Gastroesophageal sphincter (tissue), 4 donors: ENCODE measurements at regions not wholly inside any gene's neighbourhood (a gene's known extent, or its start where the extent isn't known, plus 50 kb on each side); places are given as distances from the start of the nearest gene placed in this dataset.
"Not testable (repeated sequence)": the region's sequence is repeated elsewhere in the genome, so short reads cannot be mapped to it uniquely, and the experiment has no call there.

Experiments used
- ATAC-seq: fragments of 150-250 bp; one replicate; pipeline ENCODE4 v1.9.1; 2016; ENCODE audit warnings: mild to moderate bottlenecking, moderate library complexity
- H3K27ac ChIP-seq, 4 donors: fragments of 200-600 bp; sonication (generic) in 3 of 4; 1 replicate in 3 of 4; 2 replicates in 1 of 4; pipeline ENCODE4 v1.5.1; 2016 to 2019
- H3K27me3 ChIP-seq: fragments of 200-600 bp; sonication (generic); one replicate; pipeline ENCODE4 v1.5.1; 2019
- H3K36me3 ChIP-seq, 2 donors: fragments of 200-600 bp; sonication (generic); one replicate each; pipeline ENCODE4 v1.5.1; 2019; ENCODE audit warnings: control low read depth in 1 of 2
- H3K4me1 ChIP-seq, 3 donors: fragments of 200-600 bp; sonication (generic); 1 replicate in 2 of 3; 2 replicates in 1 of 3; pipeline ENCODE4 v1.5.1; 2016 to 2019; ENCODE audit warnings: control low read depth in 2 of 3
- H3K4me3 ChIP-seq, 2 donors: fragments of 200-600 bp; sonication (generic); one replicate each; pipeline ENCODE4 v1.5.1; 2019; ENCODE audit warnings: mild to moderate bottlenecking in 1 of 2, moderate library complexity in 1 of 2
- H3K9me3 ChIP-seq, 3 donors: fragments of 200-600 bp; sonication (generic); one replicate each; pipeline ENCODE4 v1.5.1; 2017 to 2019; ENCODE audit warnings: control low read depth in 2 of 3
- EP300 ChIP-seq: sonication (generic); formaldehyde crosslinking; IDR thresholded peaks from one replicate; pipeline ENCODE4 v1.6.1; 2017; ENCODE audit warnings: antibody characterized with exemption, mild to moderate bottlenecking
- POLR2A ChIP-seq, 2 donors: fragments of 450-650 bp; IDR thresholded peaks; one replicate each; pipeline ENCODE4 v1.6.1; 2017; ENCODE audit warnings: antibody characterized with exemption in 2 of 2, mild to moderate bottlenecking in 2 of 2, moderate library complexity in 1 of 2
- POLR2AphosphoS5 ChIP-seq: sonication (generic); formaldehyde crosslinking; IDR thresholded peaks from one replicate; pipeline ENCODE4 v1.6.1; 2017; ENCODE audit warnings: antibody characterized with exemption
- WGBS, 2 donors: methylation state at CpG; one replicate each; pipeline ENCODE4 v1.1.5; 2018; ENCODE audit warnings: low coverage in 1 of 2; 5-methylcytosine and 5-hydroxymethylcytosine counted together
- TF ChIP-seq, protein P1 (sequence below), 4 experiments: fragments of 200-600 bp in 2 of 4; fragments of 450-650 bp in 2 of 4; sonication (generic) in 1 of 4; IDR thresholded peaks; one replicate each; pipeline ENCODE4 v1.5.1; 2017 to 2019; ENCODE audit warnings: antibody characterized with exemption in 4 of 4, mild to moderate bottlenecking in 2 of 4, moderate library complexity in 2 of 4

DNA sequence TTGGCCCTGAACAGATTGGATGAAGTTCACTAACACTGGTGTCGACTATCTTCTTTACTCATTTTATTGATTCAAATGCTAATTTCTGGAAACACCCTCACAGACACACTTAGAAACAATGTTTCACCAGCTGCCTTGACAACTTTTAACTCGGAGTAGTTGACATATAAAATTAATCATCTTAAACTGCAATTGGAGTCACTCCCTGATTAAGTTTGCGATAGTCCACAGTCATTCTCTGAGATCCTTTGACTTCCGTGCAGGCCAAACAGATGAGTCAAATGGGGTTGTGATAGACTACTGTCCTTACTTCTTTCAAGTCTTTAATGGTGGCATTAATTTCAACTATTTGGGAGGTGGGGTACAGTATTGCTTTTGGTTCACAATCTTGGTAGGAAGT lies 114.4 kb upstream of the PCSK1 start:
- no peak for ATAC-seq
- no peak overlapping the region for H3K27ac ChIP-seq
- H3K36me3 ChIP-seq: no peaks in the 10 kb centered on the region
- WGBS, 2 donors: 68 to 83% methylated on average over 4 of the region's 4 CpGs
- H3K4me3 ChIP-seq: no peak overlapping the region
- H3K9me3 ChIP-seq: peaks cover 0 to 6% (median 0%) of the 10 kb centered on the region in 3 donors
- TF ChIP-seq POLR2A (IDR thresholded peaks at IDR 0.05) (no peak), EP300 (no peak), POLR2AphosphoS5 (no peak)
- TF ChIP-seq, protein P1, sequence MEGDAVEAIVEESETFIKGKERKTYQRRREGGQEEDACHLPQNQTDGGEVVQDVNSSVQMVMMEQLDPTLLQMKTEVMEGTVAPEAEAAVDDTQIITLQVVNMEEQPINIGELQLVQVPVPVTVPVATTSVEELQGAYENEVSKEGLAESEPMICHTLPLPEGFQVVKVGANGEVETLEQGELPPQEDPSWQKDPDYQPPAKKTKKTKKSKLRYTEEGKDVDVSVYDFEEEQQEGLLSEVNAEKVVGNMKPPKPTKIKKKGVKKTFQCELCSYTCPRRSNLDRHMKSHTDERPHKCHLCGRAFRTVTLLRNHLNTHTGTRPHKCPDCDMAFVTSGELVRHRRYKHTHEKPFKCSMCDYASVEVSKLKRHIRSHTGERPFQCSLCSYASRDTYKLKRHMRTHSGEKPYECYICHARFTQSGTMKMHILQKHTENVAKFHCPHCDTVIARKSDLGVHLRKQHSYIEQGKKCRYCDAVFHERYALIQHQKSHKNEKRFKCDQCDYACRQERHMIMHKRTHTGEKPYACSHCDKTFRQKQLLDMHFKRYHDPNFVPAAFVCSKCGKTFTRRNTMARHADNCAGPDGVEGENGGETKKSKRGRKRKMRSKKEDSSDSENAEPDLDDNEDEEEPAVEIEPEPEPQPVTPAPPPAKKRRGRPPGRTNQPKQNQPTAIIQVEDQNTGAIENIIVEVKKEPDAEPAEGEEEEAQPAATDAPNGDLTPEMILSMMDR (IDR thresholded peaks at IDR 0.05): no peak
- no peaks in the 10 kb centered on the region for H3K4me1 ChIP-seq
- H3K27me3 ChIP-seq: no peaks in the 10 kb centered on the region

DNA sequence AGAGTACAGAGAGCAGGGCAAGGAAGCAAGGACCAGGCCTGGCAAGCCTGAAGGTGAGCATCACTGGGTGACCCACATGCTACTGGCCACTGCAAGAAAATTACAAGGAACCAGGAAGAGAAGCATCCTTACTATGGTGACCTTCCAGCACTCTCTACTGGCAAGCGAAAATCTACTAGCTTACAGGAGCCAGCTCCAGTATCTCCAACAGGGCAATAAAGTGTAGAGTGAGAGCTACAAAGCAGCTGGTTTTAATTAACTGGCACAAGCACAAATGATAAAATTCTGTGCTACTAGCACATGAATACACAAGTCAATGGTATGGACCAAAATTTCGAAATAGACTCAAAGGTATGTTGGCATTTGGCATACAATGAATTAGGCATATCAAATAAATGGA lies 113.3 kb upstream of the CAST start:
- ATAC-seq: no peak
- no peak overlapping the region for H3K27ac ChIP-seq
- no peaks in the 10 kb centered on the region for H3K27me3 ChIP-seq
- no peaks in the 10 kb centered on the region for H3K36me3 ChIP-seq
- peaks cover 0 to 4% (median 0%) of the 10 kb centered on the region in 3 donors for H3K9me3 ChIP-seq
- TF ChIP-seq POLR2A (IDR thresholded peaks at IDR 0.05) (no peak), POLR2AphosphoS5 (no peak), EP300 (no peak)
- TF ChIP-seq, protein P1 (IDR thresholded peaks at IDR 0.05): no peak
- no peaks in the 10 kb centered on the region for H3K4me1 ChIP-seq
- H3K4me3 ChIP-seq: no peak overlapping the region
- WGBS, 2 donors: 0 to 69% methylated on average over 1 to 2 of the region's 2 CpGs

DNA sequence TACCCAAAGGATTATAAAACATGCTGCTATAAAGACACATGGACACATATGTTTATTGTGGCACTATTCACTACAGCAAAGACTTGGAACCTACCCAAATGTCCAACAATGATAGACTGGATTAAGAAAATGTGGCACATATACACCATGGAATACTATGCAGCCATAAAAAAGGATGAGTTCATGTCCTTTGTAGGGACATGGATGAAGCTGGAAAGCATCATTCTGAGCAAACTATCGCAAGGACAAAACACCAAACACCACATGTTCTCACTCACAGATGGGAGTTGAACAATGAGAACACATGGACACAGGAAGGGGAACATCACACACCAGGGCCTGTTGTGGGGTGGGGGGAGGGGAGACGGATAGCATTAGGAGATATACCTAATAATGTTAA lies 101.3 kb upstream of the CAST start:
- WGBS, 2 donors: no CpG with 5 or more reads among the region's 2 CpGs

DNA sequence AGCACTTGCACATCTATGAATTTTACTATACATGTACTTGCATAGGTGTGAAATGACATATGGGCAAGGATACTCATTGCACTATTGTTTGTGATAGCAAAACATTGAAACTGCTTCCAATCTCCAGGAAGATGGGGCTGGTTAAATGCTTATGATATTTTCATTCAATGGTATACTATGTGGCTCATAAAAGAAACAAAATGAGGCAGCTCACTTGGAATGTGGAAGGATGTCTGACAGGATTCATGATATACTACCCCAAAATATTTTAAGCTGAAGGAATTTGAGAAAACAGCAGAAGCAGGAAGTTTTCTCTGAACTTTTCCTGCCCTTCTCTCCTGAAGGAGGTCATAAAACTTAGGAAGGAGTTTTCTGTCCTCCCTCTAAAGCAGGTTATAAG lies 99.6 kb upstream of the CAST start:
- ATAC-seq: no peak
- H3K9me3 ChIP-seq: no peaks in the 10 kb centered on the region
- TF ChIP-seq POLR2AphosphoS5 (no peak), EP300 (no peak)
- TF ChIP-seq, protein P1 (IDR thresholded peaks at IDR 0.05): no peak
- H3K27ac ChIP-seq: no peak overlapping the region
- no peaks in the 10 kb centered on the region for H3K36me3 ChIP-seq
- no peak overlapping the region for H3K4me3 ChIP-seq
- H3K4me1 ChIP-seq: peaks cover 0 to 11% (median 3%) of the 10 kb centered on the region in 3 donors
- no peaks in the 10 kb centered on the region for H3K27me3 ChIP-seq

More for the DNA sequence above, 101.3 kb upstream of the CAST start:
- ATAC-seq, H3K36me3 ChIP-seq, H3K4me3 ChIP-seq, H3K4me1 ChIP-seq, H3K9me3 ChIP-seq, H3K27me3 ChIP-seq, H3K27ac ChIP-seq: not testable (repeated sequence)

DNA sequence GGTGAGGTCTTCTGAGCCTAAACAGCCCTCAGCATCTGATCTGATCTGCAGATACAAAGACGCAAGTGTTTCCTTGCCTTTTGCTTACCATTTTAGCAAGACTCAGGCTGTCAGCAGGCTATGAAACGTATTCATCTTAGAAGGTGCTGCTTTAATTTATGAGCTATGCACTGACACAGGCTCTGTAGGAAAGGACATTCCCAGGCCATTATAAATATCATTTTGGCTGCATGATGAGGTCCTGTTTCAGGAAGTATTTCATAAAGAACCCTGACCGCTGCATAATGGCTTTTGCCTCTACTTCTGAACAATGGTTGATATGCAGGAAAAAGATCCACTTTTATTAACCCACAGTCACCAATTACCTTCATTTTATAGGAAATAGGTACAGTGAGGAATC lies 98.4 kb upstream of the CAST start:
- TF ChIP-seq, protein P1 (IDR thresholded peaks at IDR 0.05): no peak
- TF ChIP-seq EP300 (no peak), POLR2A (IDR thresholded peaks at IDR 0.05) (no peak)
- WGBS, 2 donors: 82 to 85% methylated on average over 3 of the region's 3 CpGs
- H3K27me3 ChIP-seq: no peaks in the 10 kb centered on the region
- H3K4me3 ChIP-seq: no peak overlapping the region
- no peak for ATAC-seq
- peaks cover 0 to 11% (median 3%) of the 10 kb centered on the region in 3 donors for H3K4me1 ChIP-seq
- no peaks in the 10 kb centered on the region for H3K36me3 ChIP-seq
- H3K27ac ChIP-seq: no peak overlapping the region
- no peaks in the 10 kb centered on the region for H3K9me3 ChIP-seq
